ENCODE measurements at regions not wholly inside any gene's neighbourhood (a gene's known extent, or its start where the extent isn't known, plus 50 kb on each side); places are given as distances from the start of the nearest gene placed in this dataset.
"Not testable (repeated sequence)": the region's sequence is repeated elsewhere in the genome, so short reads cannot be mapped to it uniquely, and the experiment has no call there.

- DNase-seq (ENCODE audit: low read depth), result no peak
- CTCF ChIA-PET, result no interaction called here
- H3K36me3 ChIP-seq (ENCODE audit: control insufficient read depth, insufficient read depth, low read length), result no peaks in the 10 kb centered on the region
- no peaks in the 10 kb centered on the region for H3K27me3 ChIP-seq (ENCODE audit: control insufficient read depth, insufficient read depth, low read length)
- no peak for TF ChIP-seq CTCF (IDR thresholded peaks at IDR 0.05; ENCODE audit: insufficient read depth, low read depth, low read length)
- POLR2A ChIA-PET, result no interaction called here
- no peak overlapping the region for H3K4me3 ChIP-seq (ENCODE audit: low read depth, low read length)
Observed at GRCh38 chr2:21774691-21775368, 651.1 kb downstream of the TDRD15 start.

GRCh38 chr2:21779786-21780185, 656.0 kb downstream of the TDRD15 start:
- Histone ChIP-seq H3K27me3 (ENCODE audit: control insufficient read depth, insufficient read depth, low read length) (no peaks in the 10 kb centered on the region), H3K36me3 (ENCODE audit: control insufficient read depth, insufficient read depth, low read length) (no peaks in the 10 kb centered on the region), H3K4me3 (ENCODE audit: low read depth, low read length) (no peak overlapping the region)
- CTCF ChIA-PET, result interaction anchor here (0.6 kb wide), 1 partner anchor 30 kb away, joined by 3 read pairs; no protein-coding TSS in a partner anchor
- POLR2A ChIA-PET, result no interaction called here
- TF ChIP-seq CTCF (IDR thresholded peaks at IDR 0.05; ENCODE audit: insufficient read depth, low read depth, low read length), result no peak
- no peak for DNase-seq (ENCODE audit: low read depth)

GRCh38 chr2:21781962-21782361, 658.2 kb downstream of the TDRD15 start:
- Histone ChIP-seq H3K4me3 (ENCODE audit: low read depth, low read length) (no peak overlapping the region), H3K27me3 (ENCODE audit: control insufficient read depth, insufficient read depth, low read length) (no peaks in the 10 kb centered on the region), H3K36me3 (ENCODE audit: control insufficient read depth, insufficient read depth, low read length) (no peaks in the 10 kb centered on the region)
- no peak for DNase-seq (ENCODE audit: low read depth)
- ChIA-PET CTCF (interaction anchor here (1.1 kb wide), 1 partner anchor 13 kb away, joined by 3 read pairs; no protein-coding TSS in a partner anchor), POLR2A (no interaction called here)
- no peak for TF ChIP-seq CTCF (IDR thresholded peaks at IDR 0.05; ENCODE audit: insufficient read depth, low read depth, low read length)

- Histone ChIP-seq H3K27me3 (ENCODE audit: control insufficient read depth, insufficient read depth, low read length) (no peaks in the 10 kb centered on the region), H3K4me3 (ENCODE audit: low read depth, low read length) (no peak overlapping the region), H3K36me3 (ENCODE audit: control insufficient read depth, insufficient read depth, low read length) (no peaks in the 10 kb centered on the region)
- ChIA-PET POLR2A (no interaction called here), CTCF (no interaction called here)
- TF ChIP-seq CTCF (IDR thresholded peaks at IDR 0.05; ENCODE audit: insufficient read depth, low read depth, low read length), result no peak
- DNase-seq (ENCODE audit: low read depth), result no peak
Observed at GRCh38 chr2:21782866-21783265, 659.1 kb downstream of the TDRD15 start.

GRCh38 chr2:21787941-21788340, 664.2 kb downstream of the TDRD15 start:
- no peak for DNase-seq (ENCODE audit: low read depth)
- POLR2A ChIA-PET, result interaction anchor here (0.7 kb wide), 1 partner anchor 1506 kb away, joined by 4 read pairs; no protein-coding TSS in a partner anchor
- no peaks in the 10 kb centered on the region for H3K27me3 ChIP-seq (ENCODE audit: control insufficient read depth, insufficient read depth, low read length)
- CTCF ChIA-PET, result no interaction called here
- no peak for TF ChIP-seq CTCF (IDR thresholded peaks at IDR 0.05; ENCODE audit: insufficient read depth, low read depth, low read length)
- H3K4me3 ChIP-seq (ENCODE audit: low read depth, low read length), result no peak overlapping the region
- no peaks in the 10 kb centered on the region for H3K36me3 ChIP-seq (ENCODE audit: control insufficient read depth, insufficient read depth, low read length)

GRCh38 chr2:21790311-21790710, 666.5 kb downstream of the TDRD15 start:
- POLR2A ChIA-PET; H3K4me3 ChIP-seq (ENCODE audit: low read depth, low read length); H3K36me3 ChIP-seq (ENCODE audit: control insufficient read depth, insufficient read depth, low read length); DNase-seq (ENCODE audit: low read depth); H3K27me3 ChIP-seq (ENCODE audit: control insufficient read depth, insufficient read depth, low read length); CTCF ChIA-PET: not testable (repeated sequence)

All from BJ (cell line).